Parathyroid adenoma (tissue), 2 donors: ENCODE measurements at regions not wholly inside any gene's neighbourhood (a gene's known extent, or its start where the extent isn't known, plus 50 kb on each side); places are given as distances from the start of the nearest gene placed in this dataset.

Source experiments
- H2AFZ ChIP-seq: fragments of 300-600 bp; sonication (generic); one replicate; pipeline ENCODE4 v1.7.0; 2017; ENCODE audit warnings: antibody characterized with exemption, mild to moderate bottlenecking
- H3K27ac ChIP-seq: fragments of 300-600 bp; sonication (generic); one replicate; pipeline ENCODE4 v1.7.0; 2017
- H3K27me3 ChIP-seq: fragments of 300-600 bp; sonication (generic); one replicate; pipeline ENCODE4 v1.7.0; 2017; ENCODE audit warnings: low read length; ENCODE audit not compliant: control insufficient read depth, insufficient read depth
- H3K36me3 ChIP-seq: fragments of 300-600 bp; sonication (generic); one replicate; pipeline ENCODE4 v1.7.0; 2017; ENCODE audit warnings: low read length; ENCODE audit not compliant: control insufficient read depth, insufficient read depth
- H3K4me1 ChIP-seq: fragments of 300-600 bp; sonication (generic); one replicate; pipeline ENCODE4 v1.7.0; 2017; ENCODE audit warnings: control low read depth
- H3K4me2 ChIP-seq: fragments of 300-600 bp; sonication (generic); one replicate; pipeline ENCODE4 v1.7.0; 2017; ENCODE audit warnings: low read length
- H3K4me3 ChIP-seq: fragments of 300-600 bp; sonication (generic); one replicate; pipeline ENCODE4 v1.7.0; 2017; ENCODE audit warnings: low read depth, low read length
- H3K79me2 ChIP-seq: fragments of 300-600 bp; sonication (generic); one replicate; pipeline ENCODE4 v1.7.0; 2017; ENCODE audit warnings: control low read depth
- H3K9ac ChIP-seq: fragments of 300-600 bp; sonication (generic); one replicate; pipeline ENCODE4 v1.7.0; 2017; ENCODE audit warnings: mild to moderate bottlenecking
- H3K9me3 ChIP-seq: fragments of 300-600 bp; sonication (generic); one replicate; pipeline ENCODE4 v1.7.0; 2017; ENCODE audit warnings: low read length; ENCODE audit not compliant: control insufficient read depth
- CTCF ChIP-seq: fragments of 300-600 bp; sonication (generic); IDR thresholded peaks from one replicate; pipeline ENCODE4 v1.7.0; 2017; ENCODE audit warnings: antibody characterized with exemption, mild to moderate bottlenecking
- donor health status: primary hyperparathyroidism.

GRCh38 chr6:105760746-105761145 lies 325.4 kb upstream of the PRDM1 start:
- Histone ChIP-seq H3K27me3 (no peaks in the 10 kb centered on the region), H3K4me3 (no peak overlapping the region), H3K9me3 (no peaks in the 10 kb centered on the region), H3K36me3 (no peaks in the 10 kb centered on the region), H3K9ac (no peak overlapping the region), H3K27ac (no peak overlapping the region), H3K79me2 (no peaks in the 10 kb centered on the region), H3K4me1 (no peaks in the 10 kb centered on the region), H2AFZ (no peak overlapping the region), H3K4me2 (no peak overlapping the region)
- TF ChIP-seq CTCF: no peak

GRCh38 chr6:105759946-105760345 lies 326.2 kb upstream of the PRDM1 start:
- no peak overlapping the region for H3K9ac ChIP-seq
- H3K36me3 ChIP-seq: no peaks in the 10 kb centered on the region
- TF ChIP-seq CTCF: no peak
- H3K4me2 ChIP-seq: no peak overlapping the region
- H3K4me3 ChIP-seq: no peak overlapping the region
- H2AFZ ChIP-seq: no peak overlapping the region
- no peaks in the 10 kb centered on the region for H3K27me3 ChIP-seq
- H3K9me3 ChIP-seq: no peaks in the 10 kb centered on the region
- no peaks in the 10 kb centered on the region for H3K79me2 ChIP-seq
- H3K27ac ChIP-seq: no peak overlapping the region
- no peaks in the 10 kb centered on the region for H3K4me1 ChIP-seq

GRCh38 chr6:105759015-105759414 lies 327.1 kb upstream of the PRDM1 start:
- Histone ChIP-seq H3K9ac (no peak overlapping the region), H3K27me3 (no peaks in the 10 kb centered on the region), H3K79me2 (no peaks in the 10 kb centered on the region), H3K4me1 (no peaks in the 10 kb centered on the region), H3K4me3 (no peak overlapping the region), H3K27ac (no peak overlapping the region), H3K36me3 (no peaks in the 10 kb centered on the region), H3K4me2 (no peak overlapping the region), H3K9me3 (no peaks in the 10 kb centered on the region), H2AFZ (no peak overlapping the region)
- TF ChIP-seq CTCF: no peak

GRCh38 chr6:105757512-105758200 lies 328.5 kb upstream of the PRDM1 start:
- TF ChIP-seq CTCF: no peak
- H3K27ac ChIP-seq: no peak overlapping the region
- H3K27me3 ChIP-seq: no peaks in the 10 kb centered on the region

GRCh38 chr6:105755885-105756284 lies 330.3 kb upstream of the PRDM1 start:
- Histone ChIP-seq H3K4me3 (no peak overlapping the region), H2AFZ (no peak overlapping the region), H3K4me1 (no peaks in the 10 kb centered on the region), H3K79me2 (no peaks in the 10 kb centered on the region), H3K27ac (no peak overlapping the region), H3K9me3 (no peaks in the 10 kb centered on the region), H3K36me3 (no peaks in the 10 kb centered on the region), H3K4me2 (no peak overlapping the region), H3K27me3 (no peaks in the 10 kb centered on the region), H3K9ac (no peak overlapping the region)
- TF ChIP-seq CTCF: no peak

More at GRCh38 chr6:105757512-105758200, 328.5 kb upstream of the PRDM1 start:
- H2AFZ ChIP-seq: no peak overlapping the region
- no peaks in the 10 kb centered on the region for H3K36me3 ChIP-seq
- H3K4me2 ChIP-seq: no peak overlapping the region
- no peaks in the 10 kb centered on the region for H3K9me3 ChIP-seq
- no peaks in the 10 kb centered on the region for H3K4me1 ChIP-seq
- no peak overlapping the region for H3K9ac ChIP-seq
- H3K4me3 ChIP-seq: no peak overlapping the region
- no peaks in the 10 kb centered on the region for H3K79me2 ChIP-seq
